HepG2 (cell line): ENCODE measurements at regions not wholly inside any gene's neighbourhood (a gene's known extent, or its start where the extent isn't known, plus 50 kb on each side); places are given as distances from the start of the nearest gene placed in this dataset.

Experiments used
- ELF1 ChIP-seq: sonication (generic); formaldehyde crosslinking; IDR thresholded peaks from 2 replicates; pipeline ENCODE4 v1.4.0; 2020; ENCODE audit warnings: missing genetic modification reagents
- ZBTB7A ChIP-seq: sonication (generic); formaldehyde crosslinking; IDR thresholded peaks from 2 replicates; pipeline ENCODE4 v1.8.0; 2022; ENCODE audit warnings: mild to moderate bottlenecking, missing genetic modification reagents
- ZFP62 ChIP-seq: sonication (generic); formaldehyde crosslinking; IDR thresholded peaks from 2 replicates; pipeline ENCODE4 v1.4.0; 2020; ENCODE audit warnings: missing genetic modification reagents

- no peak for TF ChIP-seq ZFP62
- no peak for TF ChIP-seq ELF1 (CRISPR knock-in tag)
- no peak for TF ChIP-seq ZBTB7A (CRISPR knock-in tag)
Observed at GRCh38 chr9:113654605-113655428, 191.3 kb downstream of the RGS3 start.
